HCT116 (cell line): ENCODE measurements at regions not wholly inside any gene's neighbourhood (a gene's known extent, or its start where the extent isn't known, plus 50 kb on each side); places are given as distances from the start of the nearest gene placed in this dataset.
"Not testable (repeated sequence)": the region's sequence is repeated elsewhere in the genome, so short reads cannot be mapped to it uniquely, and the experiment has no call there.

Experiments
- ATAC-seq: fragments of 200-7000 bp; cut with Tn5 transposase; 2 replicates; pipeline ENCODE4 v1.9.1; 2020; ENCODE audit warnings: mild to moderate bottlenecking, moderate library complexity
- BruUV-seq: library from RNA; stranded (reverse); fragments of 400-500 nt; replicated peaks from 2 replicates; lab custom pipeline; 2021; lab: Mats Ljungman, UMichigan
- CTCF ChIA-PET: fragments of 300-600 bp; sonication (Branson Sonifier 250); formaldehyde crosslinking; loops from one replicate; lab custom pipeline; 2021; ENCODE audit warnings: antibody characterized with exemption; lab: Charles Lee
- POLR2A ChIA-PET: fragments of 300-600, 350-600 bp; sonication (Branson Sonifier 250); formaldehyde crosslinking; loops from one replicate; lab custom pipeline; 2021; ENCODE audit warnings: antibody characterized with exemption; lab: Charles Lee
- RAD21 ChIA-PET, 2 experiments: fragments of 300-600 bp; sonication (Branson Sonifier 250); formaldehyde crosslinking; loops; one replicate each; lab custom pipeline; 2023; ENCODE audit warnings: low total read pairs in 2 of 2; ENCODE audit not compliant: uncharacterized antibody in 2 of 2, unreplicated experiment in 2 of 2, low non-redundant PET in 1 of 2; lab: Charles Lee
- DNase-seq: peaks from one replicate; pipeline ENCODE4 v3.0.0-alpha.2; 2010; ENCODE audit warnings: low read depth, low spot score
- H2AFZ ChIP-seq: fragments of 200-600 bp; shearing (Covaris generic), sonication (generic); 2 replicates; pipeline ENCODE4 v1.6.1; 2017; ENCODE audit warnings: low read depth, mixed run types, mixed read lengths, antibody characterized with exemption, low read length; ENCODE audit not compliant: poor library complexity, severe bottlenecking
- H3K27ac ChIP-seq: 2 replicates; pipeline ENCODE4 v1.5.1; 2012; ENCODE audit warnings: low read depth, low read length
- H3K27me3 ChIP-seq: fragments of 200-600 bp; sonication (generic); 2 replicates; pipeline ENCODE4 v1.6.1; 2016; ENCODE audit warnings: mixed run types, low read length, mixed read lengths; ENCODE audit not compliant: insufficient read depth
- H3K36me3 ChIP-seq, 2 experiments: fragments of 200-500 bp in 1 of 2; fragments of 200-600 bp in 1 of 2; sonication (Bioruptor generic) in 1 of 2; sonication (generic) in 1 of 2; 2 replicates each; pipeline versions ENCODE4 v1.5.1 to v1.6.1; 2014 to 2016; ENCODE audit warnings: low read length in 2 of 2, inconsistent platforms in 1 of 2, mixed read lengths in 1 of 2, mixed run types in 1 of 2; ENCODE audit not compliant: insufficient read depth in 2 of 2, control insufficient read depth in 1 of 2
- H3K4me1 ChIP-seq, 2 experiments: fragments of 200-600 bp in 1 of 2; sonication (generic) in 1 of 2; 2 replicates each; pipeline versions ENCODE4 v1.5.1 to v1.6.1; 2012 to 2017; ENCODE audit warnings: low read length in 2 of 2, inconsistent platforms in 1 of 2, mild to moderate bottlenecking in 1 of 2, mixed read lengths in 1 of 2, mixed run types in 1 of 2, moderate library complexity in 1 of 2; ENCODE audit not compliant: insufficient read depth in 2 of 2, control insufficient read depth in 1 of 2
- H3K4me2 ChIP-seq: fragments of 200-600 bp; sonication (generic); 2 replicates; pipeline ENCODE4 v1.6.1; 2017; ENCODE audit warnings: mixed run types, low read length, mixed read lengths
- H3K4me3 ChIP-seq, 2 experiments: fragments of 200-600 bp in 1 of 2; sonication (generic) in 1 of 2; replicated peaks in 1 of 2; 2 replicates each; pipeline ENCODE4 v1.5.1; 2011 to 2016; ENCODE audit warnings: low read length in 2 of 2, control low read depth in 1 of 2, low read depth in 1 of 2, mild to moderate bottlenecking in 1 of 2, mixed read lengths in 1 of 2, mixed run types in 1 of 2
- H3K79me2 ChIP-seq: fragments of 200-600 bp; sonication (generic); 2 replicates; pipeline ENCODE4 v1.6.1; 2017; ENCODE audit warnings: mild to moderate bottlenecking, mixed run types, low read length, moderate library complexity, mixed read lengths; ENCODE audit not compliant: insufficient read depth
- H3K9ac ChIP-seq: fragments of 200-600 bp; sonication (generic); 2 replicates; pipeline ENCODE4 v1.6.1; 2016; ENCODE audit warnings: low read length, mixed read lengths
- H3K9me2 ChIP-seq: fragments of 200-600 bp; sonication (generic), shearing (Covaris generic); 2 replicates; pipeline ENCODE4 v1.6.1; 2017; ENCODE audit warnings: mixed run types, mild to moderate bottlenecking, moderate library complexity; ENCODE audit not compliant: insufficient read depth
- H3K9me3 ChIP-seq, 2 experiments: fragments of 200-500 bp in 1 of 2; fragments of 200-600 bp in 1 of 2; sonication (Bioruptor generic) in 1 of 2; sonication (generic) in 1 of 2; 2 replicates each; pipeline ENCODE4 v1.6.1; 2014 to 2017; ENCODE audit warnings: low read length in 2 of 2, mixed read lengths in 2 of 2, inconsistent platforms in 1 of 2, low read depth in 1 of 2, mild to moderate bottlenecking in 1 of 2, mixed run types in 1 of 2, moderate library complexity in 1 of 2; ENCODE audit not compliant: control insufficient read depth in 1 of 2, insufficient read depth in 1 of 2
- H4K20me1 ChIP-seq: fragments of 200-600 bp; sonication (generic), shearing (Covaris generic); 2 replicates; pipeline ENCODE4 v1.6.1; 2017; ENCODE audit warnings: mixed run types, mild to moderate bottlenecking, moderate library complexity; ENCODE audit not compliant: insufficient read depth
- CEBPB ChIP-seq: IDR thresholded peaks from 2 replicates; pipeline ENCODE4 v1.6.1; 2012; ENCODE audit warnings: low read depth
- EZH2phosphoT487 ChIP-seq: fragments of 200-600 bp; IDR thresholded peaks from 2 replicates; pipeline ENCODE4 v1.6.1; 2018; ENCODE audit warnings: antibody characterized with exemption, borderline replicate concordance
- SP1 ChIP-seq: IDR thresholded peaks from 2 replicates; pipeline ENCODE4 v1.6.1; 2012; ENCODE audit warnings: low read depth
- ZNF274 ChIP-seq: fragments of 200-500 bp; sonication (Bioruptor generic); IDR thresholded peaks from 2 replicates; pipeline ENCODE4 v1.6.1; 2014; ENCODE audit warnings: mild to moderate bottlenecking, low read depth, low read length, inconsistent platforms
- intact Hi-C: fragments of 100-400 bp; cut with micrococcal nuclease; formaldehyde crosslinking; loops from 2 replicates; pipeline ENCODE4 v1.10.0; 2022
- TF ChIP-seq, protein P1 (sequence below): IDR thresholded peaks from 2 replicates; pipeline ENCODE4 v1.6.1; 2012; ENCODE audit warnings: low read depth
- TF ChIP-seq, protein P2 (sequence below): IDR thresholded peaks from 2 replicates; pipeline ENCODE4 v1.6.1; 2012

DNA sequence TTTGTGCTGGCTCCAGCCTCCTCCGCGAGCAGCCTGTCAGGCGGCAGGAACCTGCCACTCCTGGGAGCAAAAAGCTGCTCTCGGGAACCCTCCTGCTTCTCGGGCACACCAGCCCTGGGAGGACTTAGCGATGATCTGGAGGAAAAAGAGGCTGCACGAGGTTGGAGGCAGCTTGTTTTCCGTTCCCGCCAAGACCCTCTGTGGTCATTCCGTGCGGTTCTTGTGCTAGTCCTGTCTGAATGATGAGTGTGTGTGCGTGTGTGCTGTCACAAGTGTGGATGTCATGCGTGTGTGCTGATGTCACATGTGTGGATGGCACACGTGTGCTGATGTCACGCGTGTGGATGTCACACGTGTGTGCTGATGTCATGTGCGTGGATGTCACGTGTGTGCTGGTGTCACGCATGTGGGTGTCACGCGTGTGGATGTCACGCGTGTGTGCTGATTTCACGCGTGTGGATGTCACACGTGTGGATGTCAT lies 150.0 kb downstream of the NPIPB11 start (continued):
- TF ChIP-seq, protein P1, sequence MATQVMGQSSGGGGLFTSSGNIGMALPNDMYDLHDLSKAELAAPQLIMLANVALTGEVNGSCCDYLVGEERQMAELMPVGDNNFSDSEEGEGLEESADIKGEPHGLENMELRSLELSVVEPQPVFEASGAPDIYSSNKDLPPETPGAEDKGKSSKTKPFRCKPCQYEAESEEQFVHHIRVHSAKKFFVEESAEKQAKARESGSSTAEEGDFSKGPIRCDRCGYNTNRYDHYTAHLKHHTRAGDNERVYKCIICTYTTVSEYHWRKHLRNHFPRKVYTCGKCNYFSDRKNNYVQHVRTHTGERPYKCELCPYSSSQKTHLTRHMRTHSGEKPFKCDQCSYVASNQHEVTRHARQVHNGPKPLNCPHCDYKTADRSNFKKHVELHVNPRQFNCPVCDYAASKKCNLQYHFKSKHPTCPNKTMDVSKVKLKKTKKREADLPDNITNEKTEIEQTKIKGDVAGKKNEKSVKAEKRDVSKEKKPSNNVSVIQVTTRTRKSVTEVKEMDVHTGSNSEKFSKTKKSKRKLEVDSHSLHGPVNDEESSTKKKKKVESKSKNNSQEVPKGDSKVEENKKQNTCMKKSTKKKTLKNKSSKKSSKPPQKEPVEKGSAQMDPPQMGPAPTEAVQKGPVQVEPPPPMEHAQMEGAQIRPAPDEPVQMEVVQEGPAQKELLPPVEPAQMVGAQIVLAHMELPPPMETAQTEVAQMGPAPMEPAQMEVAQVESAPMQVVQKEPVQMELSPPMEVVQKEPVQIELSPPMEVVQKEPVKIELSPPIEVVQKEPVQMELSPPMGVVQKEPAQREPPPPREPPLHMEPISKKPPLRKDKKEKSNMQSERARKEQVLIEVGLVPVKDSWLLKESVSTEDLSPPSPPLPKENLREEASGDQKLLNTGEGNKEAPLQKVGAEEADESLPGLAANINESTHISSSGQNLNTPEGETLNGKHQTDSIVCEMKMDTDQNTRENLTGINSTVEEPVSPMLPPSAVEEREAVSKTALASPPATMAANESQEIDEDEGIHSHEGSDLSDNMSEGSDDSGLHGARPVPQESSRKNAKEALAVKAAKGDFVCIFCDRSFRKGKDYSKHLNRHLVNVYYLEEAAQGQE, result no peak
- no peak for TF ChIP-seq CEBPB
- TF ChIP-seq SP1, result no peak
- no peak for TF ChIP-seq ZNF274
- no peak for TF ChIP-seq EZH2phosphoT487
- TF ChIP-seq, protein P2, sequence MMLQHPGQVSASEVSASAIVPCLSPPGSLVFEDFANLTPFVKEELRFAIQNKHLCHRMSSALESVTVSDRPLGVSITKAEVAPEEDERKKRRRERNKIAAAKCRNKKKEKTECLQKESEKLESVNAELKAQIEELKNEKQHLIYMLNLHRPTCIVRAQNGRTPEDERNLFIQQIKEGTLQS, result no peak

DNA sequence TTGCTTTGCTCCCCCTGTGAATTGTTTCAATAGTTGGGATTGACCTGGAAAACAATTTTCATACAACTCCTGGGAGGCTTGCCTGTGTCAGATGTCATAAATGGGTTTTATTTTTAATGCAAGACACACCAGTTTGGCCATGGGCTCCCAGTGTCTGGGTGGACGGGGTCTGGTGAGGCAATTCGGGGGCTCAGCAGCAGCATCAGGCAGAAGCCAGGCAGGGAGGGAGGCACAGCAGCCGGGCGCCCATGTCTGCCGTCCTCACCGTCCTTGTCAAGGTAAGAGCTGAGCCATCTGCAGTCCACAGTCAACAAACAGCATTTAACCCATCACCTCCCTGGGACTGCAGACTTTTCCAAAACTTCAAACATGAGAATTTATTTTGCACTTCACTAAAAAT lies 150.6 kb downstream of the NPIPB11 start:
- H3K9me3 ChIP-seq, H3K9ac ChIP-seq, DNase-seq, RAD21 ChIA-PET, H3K4me3 ChIP-seq, H3K9me2 ChIP-seq, H2AFZ ChIP-seq, ATAC-seq, H3K27me3 ChIP-seq, H3K4me1 ChIP-seq, H3K36me3 ChIP-seq, CTCF ChIA-PET, BruUV-seq, H4K20me1 ChIP-seq, H3K79me2 ChIP-seq, H3K4me2 ChIP-seq, H3K27ac ChIP-seq, POLR2A ChIA-PET: not testable (repeated sequence)
- intact Hi-C loops, result loop anchor here (10.0 kb wide), 1 partner anchor 281 kb away; the partner anchor contains the start of gene SPNS1

DNA sequence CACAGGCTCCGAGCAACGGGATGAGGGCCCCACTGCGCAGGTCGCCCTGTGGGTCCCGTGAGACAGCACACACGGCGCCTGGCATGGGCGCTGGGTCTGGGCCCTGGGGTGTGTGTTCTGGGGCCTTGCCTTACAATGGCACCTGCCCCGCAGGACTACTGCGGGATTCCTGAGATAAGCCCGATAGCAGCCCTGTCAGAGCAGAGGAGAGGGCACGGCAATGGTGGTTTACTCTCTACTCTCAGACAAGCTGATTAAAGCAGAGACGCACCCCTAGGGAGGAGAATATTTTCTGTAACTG lies 151.1 kb downstream of the NPIPB11 start:
- H4K20me1 ChIP-seq, H3K36me3 ChIP-seq, H3K79me2 ChIP-seq, BruUV-seq, H3K27me3 ChIP-seq, CTCF ChIA-PET, H3K4me3 ChIP-seq, H3K27ac ChIP-seq, POLR2A ChIA-PET, H2AFZ ChIP-seq, H3K9me2 ChIP-seq, H3K9me3 ChIP-seq, H3K9ac ChIP-seq, ATAC-seq, DNase-seq, H3K4me2 ChIP-seq, H3K4me1 ChIP-seq, RAD21 ChIA-PET: not testable (repeated sequence)
- intact Hi-C loops, result loop anchor here (10.0 kb wide), 1 partner anchor 281 kb away; the partner anchor contains the start of gene SPNS1
